IPS DF 4.7 (cell line): ENCODE measurements at regions not wholly inside any gene's neighbourhood (a gene's known extent, or its start where the extent isn't known, plus 50 kb on each side); places are given as distances from the start of the nearest gene placed in this dataset.

Experiments used
- DNase-seq: peaks from one replicate; pipeline ENCODE4 v3.0.0-alpha.2; 2013; ENCODE audit warnings: low spot score; ENCODE audit errors: extremely low read depth

- no peak for DNase-seq
Measured at GRCh38 chr7:16978358-16979244, 96.8 kb upstream of the AGR3 start.

GRCh38 chr7:16980539-16980938 is 98.8 kb upstream of the AGR3 start:
- DNase-seq: no peak

- no peak for DNase-seq
Measured at GRCh38 chr7:16982640-16983350, 101.0 kb upstream of the AGR3 start.

GRCh38 chr7:16984375-16984774 is 102.6 kb upstream of the AGR3 start:
- no peak for DNase-seq

GRCh38 chr7:16985621-16986020 is 103.8 kb upstream of the AGR3 start:
- no peak for DNase-seq

GRCh38 chr7:16986755-16987154 is 105.0 kb upstream of the AGR3 start:
- no peak for DNase-seq

- no peak for DNase-seq
Measured at GRCh38 chr7:16989811-16990413, 108.1 kb upstream of the AGR3 start.

- DNase-seq: no peak
Measured at GRCh38 chr7:16991551-16991950, 109.8 kb upstream of the AGR3 start.

- DNase-seq: no peak
Measured at GRCh38 chr7:16993543-16993942, 111.8 kb upstream of the AGR3 start.

- no peak for DNase-seq
Measured at GRCh38 chr7:16998481-16999051, 116.8 kb upstream of the AGR3 start.

GRCh38 chr7:16999541-17000267 is 117.9 kb upstream of the AGR3 start:
- DNase-seq: no peak

GRCh38 chr7:17005271-17005670 is 123.5 kb upstream of the AGR3 start:
- DNase-seq: no peak

- no peak for DNase-seq
Measured at GRCh38 chr7:17007841-17008240, 126.1 kb upstream of the AGR3 start.

- no peak for DNase-seq
Measured at GRCh38 chr7:17009007-17009719, 127.4 kb upstream of the AGR3 start.

- no peak for DNase-seq
Measured at GRCh38 chr7:17009933-17010332, 128.2 kb upstream of the AGR3 start.

GRCh38 chr7:17010637-17011300 is 129.0 kb upstream of the AGR3 start:
- no peak for DNase-seq

GRCh38 chr7:17013204-17013603 is 131.4 kb upstream of the AGR3 start:
- DNase-seq: no peak

GRCh38 chr7:17014686-17015085 is 132.9 kb upstream of the AGR3 start:
- no peak for DNase-seq

- DNase-seq: no peak
Measured at GRCh38 chr7:17015598-17016031, 133.8 kb upstream of the AGR3 start.

- no peak for DNase-seq
Measured at GRCh38 chr7:17016402-17017010, 134.7 kb upstream of the AGR3 start.
